DOHH2 (cell line): ENCODE measurements at regions not wholly inside any gene's neighbourhood (a gene's known extent, or its start where the extent isn't known, plus 50 kb on each side); places are given as distances from the start of the nearest gene placed in this dataset.

Source experiments
- H3F3A ChIP-seq: fragments of 200-600 bp; sonication (generic), shearing (Covaris generic); 2 replicates; pipeline ENCODE4 v1.6.0; 2016; ENCODE audit warnings: antibody characterized with exemption, mild to moderate bottlenecking; ENCODE audit not compliant: control insufficient read depth, insufficient read depth
- H3K27ac ChIP-seq: fragments of 200-600 bp; sonication (generic); 2 replicates; pipeline ENCODE4 v1.5.1; 2014; ENCODE audit warnings: low read depth, mild to moderate bottlenecking, low read length, moderate library complexity
- H3K27me3 ChIP-seq: fragments of 200-600 bp; sonication (generic); 2 replicates; pipeline ENCODE4 v1.6.1; 2014; ENCODE audit warnings: mild to moderate bottlenecking, low read length, mixed read lengths; ENCODE audit not compliant: control insufficient read depth
- H3K36me3 ChIP-seq: fragments of 200-600 bp; sonication (generic); 2 replicates; pipeline ENCODE4 v1.6.1; 2014; ENCODE audit warnings: mild to moderate bottlenecking, low read length, moderate library complexity, mixed read lengths; ENCODE audit not compliant: control insufficient read depth
- H3K4me1 ChIP-seq: fragments of 200-600 bp; sonication (generic); 2 replicates; pipeline ENCODE4 v1.6.1; 2014; ENCODE audit warnings: mild to moderate bottlenecking, low read length, mixed read lengths; ENCODE audit not compliant: control insufficient read depth
- H3K4me2 ChIP-seq: fragments of 200-600 bp; sonication (generic); 2 replicates; pipeline ENCODE4 v1.6.0; 2014; ENCODE audit warnings: mild to moderate bottlenecking, low read length, moderate library complexity
- H3K4me3 ChIP-seq: fragments of 200-600 bp; sonication (generic); 2 replicates; pipeline ENCODE4 v1.5.1; 2014; ENCODE audit warnings: mild to moderate bottlenecking, low read length, mixed read lengths
- H3K79me2 ChIP-seq: fragments of 200-600 bp; sonication (generic); 2 replicates; pipeline ENCODE4 v1.6.1; 2014; ENCODE audit warnings: mild to moderate bottlenecking, low read length, mixed read lengths; ENCODE audit not compliant: control insufficient read depth
- H3K9me2 ChIP-seq: fragments of 200-600 bp; sonication (generic); replicated peaks from 2 replicates; pipeline ENCODE4 v1.6.1; 2014; ENCODE audit warnings: mild to moderate bottlenecking, low read length, mixed read lengths; ENCODE audit not compliant: control insufficient read depth
- H3K9me3 ChIP-seq: fragments of 200-600 bp; sonication (generic); 2 replicates; pipeline ENCODE4 v1.6.1; 2014; ENCODE audit warnings: antibody characterized with exemption, low read length, mixed read lengths; ENCODE audit not compliant: control insufficient read depth, insufficient read depth
- H4K20me1 ChIP-seq: fragments of 200-600 bp; sonication (generic); 2 replicates; pipeline ENCODE4 v1.6.0; 2014; ENCODE audit warnings: low read depth, mild to moderate bottlenecking, antibody characterized with exemption, low read length, moderate library complexity; ENCODE audit not compliant: control insufficient read depth, insufficient read depth
- CTCF ChIP-seq: fragments of 200-600 bp; sonication (generic); IDR thresholded peaks from one replicate; pipeline ENCODE4 v1.5.1; 2014; ENCODE audit warnings: antibody characterized with exemption, mild to moderate bottlenecking, low read depth, low read length; ENCODE audit not compliant: poor library complexity, severe bottlenecking
- EZH2phosphoT487 ChIP-seq: fragments of 200-600 bp; sonication (generic); IDR thresholded peaks from 2 replicates; pipeline ENCODE4 v1.6.1; 2017; ENCODE audit warnings: borderline replicate concordance, mild to moderate bottlenecking, antibody characterized with exemption, low read length, moderate library complexity, mixed read lengths

DNA sequence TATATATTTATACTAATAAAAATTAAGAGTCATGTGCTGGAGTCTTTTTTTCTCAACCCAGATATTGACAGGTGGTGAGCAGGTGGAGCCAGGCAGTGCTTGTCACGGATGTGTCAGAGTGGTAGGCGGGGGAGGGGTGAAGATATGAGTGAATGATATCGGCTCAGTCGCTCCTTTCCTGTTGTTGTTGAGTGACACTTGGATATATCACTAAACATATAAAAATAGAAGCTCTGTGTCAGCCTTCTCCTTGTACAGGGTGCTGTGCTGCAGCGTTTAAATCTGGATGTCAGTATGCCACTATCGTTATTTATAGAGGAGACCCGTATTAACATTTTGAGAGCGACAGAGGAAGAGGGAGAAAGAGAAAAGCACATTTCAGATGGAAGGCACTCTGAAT is 339.6 kb downstream of the NUF2 start:
- no peak overlapping the region for H3K4me2 ChIP-seq
- H3K27ac ChIP-seq = no peak overlapping the region
- no peaks in the 10 kb centered on the region for H3F3A ChIP-seq
- no peaks in the 10 kb centered on the region for H3K4me1 ChIP-seq
- no peaks in the 10 kb centered on the region for H3K9me2 ChIP-seq
- TF ChIP-seq CTCF (no peak), EZH2phosphoT487 (no peak)
- H3K36me3 ChIP-seq = no peaks in the 10 kb centered on the region
- no peak overlapping the region for H3K4me3 ChIP-seq
- H3K9me3 ChIP-seq = no peaks in the 10 kb centered on the region
- no peaks in the 10 kb centered on the region for H3K79me2 ChIP-seq
- H4K20me1 ChIP-seq = no peaks in the 10 kb centered on the region
- H3K27me3 ChIP-seq = no peaks in the 10 kb centered on the region

DNA sequence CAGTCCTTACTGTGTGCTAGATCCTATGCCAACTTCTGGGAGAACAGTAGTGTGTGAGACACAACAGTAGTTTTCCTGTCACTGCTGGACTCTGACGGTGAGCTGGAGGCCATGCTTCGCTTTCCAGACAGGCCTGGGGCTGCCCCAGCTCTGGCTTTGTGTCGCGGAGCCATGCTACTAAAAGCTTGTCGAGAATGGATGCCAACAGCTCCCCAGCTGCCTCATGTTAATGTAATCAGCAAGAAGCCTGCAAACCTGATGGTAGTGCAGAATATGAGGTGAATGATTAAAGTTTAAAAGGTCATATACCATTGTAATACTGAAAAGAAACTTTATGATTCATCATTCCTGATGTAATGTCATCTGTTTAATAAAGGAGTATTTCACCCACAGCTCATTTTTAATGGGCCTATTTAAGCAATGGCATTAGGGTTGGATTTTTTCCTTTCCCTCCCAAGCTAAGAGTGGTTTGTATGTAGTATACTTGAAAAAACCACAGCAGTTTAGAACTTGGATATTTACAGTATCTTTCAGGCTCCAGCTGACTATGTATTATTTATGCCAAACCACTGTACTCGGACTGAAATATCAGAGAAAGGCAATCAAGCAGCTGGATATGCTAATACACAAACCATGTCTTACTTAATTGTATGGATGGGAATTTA is 343.0 kb downstream of the NUF2 start:
- Histone ChIP-seq H3K27ac (no peak overlapping the region), H3K36me3 (no peaks in the 10 kb centered on the region), H3K79me2 (no peaks in the 10 kb centered on the region), H3K9me2 (no peaks in the 10 kb centered on the region), H3F3A (no peaks in the 10 kb centered on the region), H3K4me2 (no peak overlapping the region), H3K4me3 (no peak overlapping the region), H3K9me3 (no peaks in the 10 kb centered on the region), H4K20me1 (no peaks in the 10 kb centered on the region), H3K4me1 (no peaks in the 10 kb centered on the region), H3K27me3 (no peaks in the 10 kb centered on the region)
- TF ChIP-seq EZH2phosphoT487 (no peak), CTCF (no peak)

DNA sequence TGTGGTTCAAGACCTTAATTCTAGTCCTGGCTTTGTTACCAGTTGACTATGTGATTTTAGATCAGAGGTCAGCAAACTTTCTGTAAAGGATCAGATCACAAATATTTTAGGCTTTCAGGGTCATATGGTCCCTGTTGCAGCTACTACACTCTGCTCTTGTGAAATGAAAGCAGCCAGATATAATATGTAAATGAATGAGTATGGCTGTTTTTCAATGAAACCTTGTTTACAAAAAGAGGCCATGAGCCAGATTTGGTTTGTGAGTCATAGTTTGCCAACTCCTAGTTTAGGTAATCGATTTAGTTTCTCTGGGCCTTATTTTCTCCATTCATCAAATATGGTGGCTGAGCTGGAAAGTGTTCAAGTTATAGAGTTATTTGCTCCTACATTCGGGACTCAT is 346.7 kb downstream of the NUF2 start:
- no peak overlapping the region for H3K27ac ChIP-seq
- H3K36me3 ChIP-seq = no peaks in the 10 kb centered on the region
- no peaks in the 10 kb centered on the region for H3K4me1 ChIP-seq
- H4K20me1 ChIP-seq = no peaks in the 10 kb centered on the region
- H3K4me2 ChIP-seq = no peak overlapping the region
- no peaks in the 10 kb centered on the region for H3K79me2 ChIP-seq
- no peak for TF ChIP-seq EZH2phosphoT487
- TF ChIP-seq CTCF = no peak
- no peak overlapping the region for H3K4me3 ChIP-seq
- H3F3A ChIP-seq = no peaks in the 10 kb centered on the region
- H3K27me3 ChIP-seq = no peaks in the 10 kb centered on the region
- no peaks in the 10 kb centered on the region; the same call in 1 of the 2 replicates for H3K9me3 ChIP-seq
- no peaks in the 10 kb centered on the region for H3K9me2 ChIP-seq
